A549 (cell line): ENCODE measurements at regions not wholly inside any gene's neighbourhood (a gene's known extent, or its start where the extent isn't known, plus 50 kb on each side); places are given as distances from the start of the nearest gene placed in this dataset.

Source experiments
- ATAC-seq, 2 experiments: fragments of 200-7000 bp in 1 of 2; fragments of >200 bp in 1 of 2; cut with Nextera tagmentation in 1 of 2; cut with Tn5 transposase in 1 of 2; 3 replicates each; pipeline versions ENCODE4 v1.8.0 to v1.9.1; 2018 to 2020; ENCODE audit warnings: mild to moderate bottlenecking in 1 of 2, moderate library complexity in 1 of 2
- CTCF ChIA-PET: fragments of 300-600 bp; sonication (Branson Sonifier 250); formaldehyde crosslinking; extraction: SDS; loops from one replicate; lab custom pipeline; 2021; ENCODE audit warnings: antibody characterized with exemption, inconsistent platforms; lab: Yijun Ruan, JAX
- POLR2A ChIA-PET: fragments of 350-600 bp; formaldehyde crosslinking; extraction: SDS; loops from one replicate; lab custom pipeline; 2021; ENCODE audit warnings: antibody characterized with exemption, inconsistent platforms; lab: Yijun Ruan, JAX
- DNase-seq, 2 experiments: peaks; one replicate each; pipeline versions ENCODE4 v3.0.0 to v3.0.0-alpha.2; 2011 to 2016; ENCODE audit warnings: low read depth in 1 of 2, low spot score in 1 of 2
- FAIRE-seq: peaks from 2 replicates; lab custom pipeline; 2011; peaks lifted over from hg19 to GRCh38; lab: Jason Lieb, UNC
- H3K27ac ChIP-seq, 2 experiments: fragments of >200 bp; sonication (Bioruptor Twin); formaldehyde crosslinking; 3 replicates each; pipeline ENCODE4 v1.5.1; 2016 to 2017
- H3K4me1 ChIP-seq: fragments of >200 bp; sonication (Bioruptor Twin); formaldehyde crosslinking; 3 replicates; pipeline ENCODE4 v1.6.1; 2016
- H3K4me2 ChIP-seq: fragments of >200 bp; sonication (Bioruptor Twin); formaldehyde crosslinking; 3 replicates; pipeline ENCODE4 v1.6.1; 2016
- H3K4me3 ChIP-seq: fragments of >200 bp; sonication (Bioruptor Twin); formaldehyde crosslinking; 3 replicates; pipeline ENCODE4 v1.5.1; 2016
- H3K9me3 ChIP-seq: fragments of >200 bp; sonication (Bioruptor Twin); formaldehyde crosslinking; 3 replicates; pipeline ENCODE4 v1.6.1; 2016
- CBX2 ChIP-seq: fragments of 200-600 bp; sonication (generic); IDR thresholded peaks from 2 replicates; pipeline ENCODE4 v1.6.1; 2016; ENCODE audit warnings: low read depth, mild to moderate bottlenecking, borderline replicate concordance
- CBX8 ChIP-seq: fragments of 200-600 bp; sonication (generic); IDR thresholded peaks from 2 replicates; pipeline ENCODE4 v1.6.1; 2016
- CEBPB ChIP-seq, 2 experiments: fragments of >200 bp in 1 of 2; sonication (Bioruptor Twin) in 1 of 2; formaldehyde crosslinking in 1 of 2; IDR thresholded peaks; 2 replicates each; pipeline ENCODE4 v1.6.1; 2012 to 2016
- CHD2 ChIP-seq: fragments of 150-350 bp; IDR thresholded peaks from 2 replicates; pipeline ENCODE4 v1.6.1; 2014; ENCODE audit warnings: low read length; ENCODE audit not compliant: partially characterized antibody
- CHD4 ChIP-seq: fragments of 200-600 bp; sonication (generic); IDR thresholded peaks from 2 replicates; pipeline ENCODE4 v1.6.1; 2016; ENCODE audit warnings: antibody characterized with exemption, mild to moderate bottlenecking, borderline replicate concordance
- CTCF ChIP-seq: fragments of >200 bp; sonication (Bioruptor Twin); formaldehyde crosslinking; IDR thresholded peaks from 3 replicates; pipeline ENCODE4 v1.5.1; 2016
- EHMT2 ChIP-seq: fragments of 200-600 bp; sonication (generic); IDR thresholded peaks from 2 replicates; pipeline ENCODE4 v1.6.1; 2016; ENCODE audit warnings: antibody characterized with exemption, low read depth, mild to moderate bottlenecking, moderate library complexity
- ESRRA ChIP-seq: fragments of 150-350 bp; IDR thresholded peaks from 2 replicates; pipeline ENCODE4 v1.6.1; 2014; ENCODE audit warnings: mild to moderate bottlenecking, low read length, borderline replicate concordance
- FOSB ChIP-seq: fragments of 250-450 bp; sonication (Bioruptor Pico); IDR thresholded peaks from 2 replicates; pipeline ENCODE4 v1.5.0; 2020; ENCODE audit warnings: mild to moderate bottlenecking, moderate library complexity
- FOSL2 ChIP-seq, 2 experiments: fragments of 450-650 bp in 1 of 2; fragments of >200 bp in 1 of 2; sonication (Bioruptor Twin) in 1 of 2; formaldehyde crosslinking; IDR thresholded peaks; 2 replicates each; pipeline versions ENCODE4 v1.5.0 to v1.6.1; 2016 to 2020; ENCODE audit warnings: mild to moderate bottlenecking in 1 of 2, moderate library complexity in 1 of 2
- FOXS1 ChIP-seq: fragments of 250-450 bp; sonication (Bioruptor Pico); IDR thresholded peaks from 2 replicates; pipeline ENCODE4 v1.5.0; 2020; ENCODE audit warnings: mild to moderate bottlenecking, moderate library complexity
- HMGXB4 ChIP-seq: fragments of 250-450 bp; sonication (Bioruptor Pico); IDR thresholded peaks from 2 replicates; pipeline ENCODE4 v1.5.0; 2021; ENCODE audit warnings: mild to moderate bottlenecking, moderate library complexity, borderline replicate concordance
- HOXA7 ChIP-seq: fragments of 250-450 bp; sonication (Bioruptor Pico); IDR thresholded peaks from 2 replicates; pipeline ENCODE4 v1.5.0; 2020; ENCODE audit warnings: mild to moderate bottlenecking, moderate library complexity
- HOXB13 ChIP-seq: fragments of 250-450 bp; sonication (Bioruptor Pico); IDR thresholded peaks from 2 replicates; pipeline ENCODE4 v1.5.0; 2020; ENCODE audit warnings: low read depth, mild to moderate bottlenecking, moderate library complexity
- HOXB5 ChIP-seq: fragments of 250-450 bp; sonication (Bioruptor Pico); IDR thresholded peaks from 2 replicates; pipeline ENCODE4 v1.5.0; 2020; ENCODE audit warnings: mild to moderate bottlenecking, moderate library complexity
- JUNB ChIP-seq: fragments of >200 bp; sonication (Bioruptor Twin); formaldehyde crosslinking; IDR thresholded peaks from 2 replicates; pipeline ENCODE4 v1.6.1; 2016
- KDM1A ChIP-seq: fragments of 200-600 bp; sonication (generic); IDR thresholded peaks from 2 replicates; pipeline ENCODE4 v1.6.1; 2016; ENCODE audit warnings: low read depth, mild to moderate bottlenecking
- KDM5A ChIP-seq: fragments of 200-600 bp; sonication (generic); IDR thresholded peaks from 2 replicates; pipeline ENCODE4 v1.6.1; 2016; ENCODE audit warnings: antibody characterized with exemption, mild to moderate bottlenecking
- MAFK ChIP-seq: fragments of 450-650 bp; IDR thresholded peaks from 2 replicates; pipeline ENCODE4 v1.6.1; 2014; ENCODE audit not compliant: partially characterized antibody
- NFE2L2 ChIP-seq: fragments of 150-350 bp; conservative IDR thresholded peaks from 2 replicates; pipeline ENCODE4 v1.6.1; 2014; ENCODE audit warnings: low read length
- NPAS2 ChIP-seq: fragments of 250-450 bp; sonication (Bioruptor Pico); IDR thresholded peaks from 2 replicates; pipeline ENCODE4 v1.8.0; 2022; ENCODE audit warnings: mild to moderate bottlenecking, moderate library complexity, borderline replicate concordance
- PHF8 ChIP-seq: fragments of 200-600 bp; sonication (generic); IDR thresholded peaks from 2 replicates; pipeline ENCODE4 v1.6.1; 2016; ENCODE audit warnings: low read depth, mild to moderate bottlenecking, antibody characterized with exemption, moderate library complexity, borderline replicate concordance
- POLR2AphosphoS2 ChIP-seq: conservative IDR thresholded peaks from 2 replicates; pipeline ENCODE4 v1.6.1; 2012; ENCODE audit warnings: low read length, improper control_type of control experiment, inconsistent platforms
- RAD21 ChIP-seq, 2 experiments: fragments of >200 bp in 1 of 2; sonication (Bioruptor Twin) in 1 of 2; formaldehyde crosslinking in 1 of 2; IDR thresholded peaks in 1 of 2; conservative IDR thresholded peaks in 1 of 2; 2 replicates in 1 of 2; 3 replicates in 1 of 2; pipeline ENCODE4 v1.6.1; 2012 to 2018; ENCODE audit warnings: inconsistent platforms in 1 of 2
- RNF2 ChIP-seq: fragments of 200-600 bp; sonication (generic); IDR thresholded peaks from 2 replicates; pipeline ENCODE4 v1.6.1; 2016; ENCODE audit warnings: low read depth, mild to moderate bottlenecking, antibody characterized with exemption, moderate library complexity, borderline replicate concordance
- SMC3 ChIP-seq: fragments of >200 bp; sonication (Bioruptor Twin); formaldehyde crosslinking; IDR thresholded peaks from 3 replicates; pipeline ENCODE4 v1.6.1; 2018; ENCODE audit warnings: inconsistent platforms
- SREBF2 ChIP-seq: fragments of 450-650 bp; IDR thresholded peaks from 2 replicates; pipeline ENCODE4 v1.6.1; 2014; ENCODE audit warnings: mild to moderate bottlenecking, moderate library complexity
- TFCP2L1 ChIP-seq: fragments of 250-450 bp; sonication (Bioruptor Pico); IDR thresholded peaks from 2 replicates; pipeline ENCODE4 v1.5.0; 2021; ENCODE audit warnings: mild to moderate bottlenecking
- TP53 ChIP-seq: fragments of 250-450 bp; sonication (Bioruptor Pico); IDR thresholded peaks from 2 replicates; pipeline ENCODE4 v1.5.0; 2021; ENCODE audit warnings: mild to moderate bottlenecking, moderate library complexity
- WGBS: methylation state at CpG from one replicate; pipeline ENCODE4 v1.1.6; 2017; ENCODE audit errors: missing lambda C conversion rate; 5-methylcytosine and 5-hydroxymethylcytosine counted together

- WGBS = 27% methylated on average over 1 of the region's 1 CpG
- POLR2A ChIA-PET = no interaction called here
- no peak overlapping the region for H3K4me3 ChIP-seq
- DNase-seq (no peak), ATAC-seq (no peak), FAIRE-seq (no peak)
- no peaks in the 10 kb centered on the region for H3K9me3 ChIP-seq
- CTCF ChIA-PET = no interaction called here
- H3K4me1 ChIP-seq = no peaks in the 10 kb centered on the region
- H3K4me2 ChIP-seq = no peak overlapping the region
- TF ChIP-seq TFCP2L1 (CRISPR knock-in tag) = no peak
- no peak for TF ChIP-seq PHF8
- no peak for TF ChIP-seq FOXS1 (CRISPR knock-in tag)
- TF ChIP-seq RNF2 = no peak
- H3K27ac ChIP-seq = no peak overlapping the region
Measured at GRCh38 chr12:97005174-97005573, 98.1 kb downstream of the NEDD1 start.

GRCh38 chr12:97005646-97006045, 98.6 kb downstream of the NEDD1 start:
- H3K9me3 ChIP-seq = no peaks in the 10 kb centered on the region
- no peak for DNase-seq
- FAIRE-seq = no peak
- no peak overlapping the region for H3K4me3 ChIP-seq
- no peak overlapping the region for H3K27ac ChIP-seq
- TF ChIP-seq SREBF2 (no peak), HOXB13 (CRISPR knock-in tag) (no peak), TFCP2L1 (CRISPR knock-in tag) (no peak), RAD21 (conservative IDR thresholded peaks at IDR 0.05 in 1 of 2, IDR thresholded peaks at IDR 0.05 in 1 of 2) (no peak), CTCF (no peak), POLR2AphosphoS2 (no peak), RNF2 (no peak), JUNB (no peak), NFE2L2 (no peak), ESRRA (no peak), MAFK (no peak), KDM1A (no peak), HMGXB4 (CRISPR knock-in tag) (no peak), EHMT2 (no peak)
- WGBS = 2% methylated on average over 3 of the region's 3 CpGs
- ChIA-PET POLR2A (no interaction called here), CTCF (no interaction called here)
- H3K4me1 ChIP-seq = no peaks in the 10 kb centered on the region
- ATAC-seq = no peak
- no peak overlapping the region for H3K4me2 ChIP-seq

- H3K9me3 ChIP-seq = no peaks in the 10 kb centered on the region
- WGBS = 43% methylated on average over 2 of the region's 2 CpGs
- TF ChIP-seq SREBF2 = no peak
- TF ChIP-seq FOSL2 (IDR thresholded peaks at IDR 0.05) = no peak
- TF ChIP-seq FOSL2 (CRISPR knock-in tag; IDR thresholded peaks at IDR 0.05) = no peak
- TF ChIP-seq KDM5A = no peak
- no peak for TF ChIP-seq SMC3
- no peak for TF ChIP-seq CBX2
- TF ChIP-seq FOXS1 (CRISPR knock-in tag) = no peak
- TF ChIP-seq RNF2 = no peak
- no peak for TF ChIP-seq CBX8
- no peak for TF ChIP-seq MAFK
- TF ChIP-seq NPAS2 (CRISPR knock-in tag) = no peak
- no peak for TF ChIP-seq CHD4
- no peak for TF ChIP-seq FOSB (CRISPR knock-in tag)
- TF ChIP-seq POLR2AphosphoS2 = no peak
- no peak for TF ChIP-seq HOXB5
- no peak for TF ChIP-seq KDM1A
- TF ChIP-seq CHD2 = no peak
- no peak for TF ChIP-seq TP53 (CRISPR knock-in tag)
- no peak for TF ChIP-seq CEBPB (IDR thresholded peaks at IDR 0.05)
- TF ChIP-seq HOXA7 = no peak
- TF ChIP-seq, all 56 proteins: peak for 0
- no peak for DNase-seq
- no peak for FAIRE-seq
- no peak overlapping the region for H3K4me3 ChIP-seq
- H3K27ac ChIP-seq = no peak overlapping the region
- POLR2A ChIA-PET = no interaction called here
- no peaks in the 10 kb centered on the region for H3K4me1 ChIP-seq
- H3K4me2 ChIP-seq = no peak overlapping the region
- CTCF ChIA-PET = no interaction called here
- no peak for ATAC-seq
Measured at GRCh38 chr12:97006585-97006984, 99.5 kb downstream of the NEDD1 start.
